Breast epithelium (tissue), 4 donors: ENCODE measurements at regions not wholly inside any gene's neighbourhood (a gene's known extent, or its start where the extent isn't known, plus 50 kb on each side); places are given as distances from the start of the nearest gene placed in this dataset.

Experiments
- DNase-seq, 2 donors: peaks; one replicate each; pipeline ENCODE4 v3.0.0-alpha.2; 2019; ENCODE audit warnings: low spot score in 2 of 2
- H3K27ac ChIP-seq, 2 donors: fragments of 200-600 bp; sonication (generic) in 1 of 2; one replicate each; pipeline ENCODE4 v1.5.1; 2016 to 2019; ENCODE audit warnings: mild to moderate bottlenecking in 1 of 2
- H3K27me3 ChIP-seq, 2 donors: fragments of 200-600 bp; sonication (generic) in 1 of 2; one replicate each; pipeline versions ENCODE4 v1.5.1 to v1.6.0; 2017 to 2019; ENCODE audit warnings: control low read depth in 1 of 2, mild to moderate bottlenecking in 1 of 2
- H3K36me3 ChIP-seq: fragments of 200-600 bp; one replicate; pipeline ENCODE4 v1.5.1; 2019
- H3K4me1 ChIP-seq, 2 donors: fragments of 200-600 bp; sonication (generic); one replicate each; pipeline ENCODE4 v1.5.1; 2016 to 2019; ENCODE audit warnings: control low read depth in 1 of 2
- H3K4me3 ChIP-seq, 3 donors: fragments of 200-600 bp; sonication (generic); 1 replicate in 2 of 3; 2 replicates in 1 of 3; pipeline ENCODE4 v1.5.1; 2016 to 2019; ENCODE audit warnings: mild to moderate bottlenecking in 3 of 3, moderate library complexity in 2 of 3
- H3K9me3 ChIP-seq, 2 donors: fragments of 200-600 bp; sonication (generic) in 1 of 2; one replicate each; pipeline ENCODE4 v1.5.1; 2016 to 2019; ENCODE audit warnings: control low read depth in 1 of 2
- CTCF ChIP-seq, 3 donors: fragments of 450-650 bp; IDR thresholded peaks; one replicate each; pipeline ENCODE4 v1.5.1; 2016 to 2017; ENCODE audit warnings: antibody characterized with exemption in 3 of 3, mild to moderate bottlenecking in 3 of 3, moderate library complexity in 3 of 3
- POLR2A ChIP-seq: fragments of 450-650 bp; IDR thresholded peaks from one replicate; pipeline ENCODE4 v1.6.1; 2016; ENCODE audit warnings: antibody characterized with exemption, mild to moderate bottlenecking, moderate library complexity
- POLR2AphosphoS5 ChIP-seq, 3 donors: sonication (generic); formaldehyde crosslinking; IDR thresholded peaks; one replicate each; pipeline ENCODE4 v1.6.1; 2017; ENCODE audit warnings: antibody characterized with exemption in 3 of 3
- intact Hi-C: fragments of 100-400 bp; cut with DNase I; formaldehyde crosslinking; loops from one replicate; pipeline ENCODE4 v1.15.1; 2023; ENCODE audit warnings: low total_unique reads

DNA sequence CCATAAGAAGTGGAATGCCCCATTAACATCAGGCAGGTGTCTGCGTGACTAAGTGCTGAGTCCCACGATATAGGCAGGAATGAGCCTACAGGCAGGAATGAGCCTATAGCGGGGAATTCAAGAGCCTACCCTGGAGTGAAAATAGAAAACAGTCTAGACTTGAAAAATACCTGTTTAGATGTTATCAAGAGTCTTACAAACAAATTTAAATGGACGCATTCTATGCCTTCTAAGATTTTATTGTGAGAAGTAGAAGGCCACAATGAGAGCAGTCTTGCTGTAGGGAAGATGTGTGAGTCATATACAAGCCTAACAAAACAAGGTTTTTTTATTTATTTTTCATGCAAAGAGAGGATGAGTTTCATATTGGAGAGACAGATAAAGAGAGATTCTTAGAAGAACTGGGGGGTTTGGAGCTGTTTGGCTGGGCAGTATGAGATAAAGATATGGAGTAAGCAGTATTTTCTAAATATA is 200.8 kb upstream of the ZC3H12C start:
- H3K36me3 ChIP-seq, result peaks cover under 1% of the 10 kb centered on the region
- intact Hi-C loops, result no loop called here
- TF ChIP-seq CTCF (IDR thresholded peaks at IDR 0.05) (no peak), POLR2A (no peak), POLR2AphosphoS5 (IDR thresholded peaks at IDR 0.05) (no peak)
- H3K4me1 ChIP-seq, result no peaks in the 10 kb centered on the region
- no peaks in the 10 kb centered on the region for H3K9me3 ChIP-seq
- no peaks in the 10 kb centered on the region for H3K27me3 ChIP-seq
- no peak overlapping the region for H3K4me3 ChIP-seq
- DNase-seq, result no peak
- H3K27ac ChIP-seq, result no peak overlapping the region

DNA sequence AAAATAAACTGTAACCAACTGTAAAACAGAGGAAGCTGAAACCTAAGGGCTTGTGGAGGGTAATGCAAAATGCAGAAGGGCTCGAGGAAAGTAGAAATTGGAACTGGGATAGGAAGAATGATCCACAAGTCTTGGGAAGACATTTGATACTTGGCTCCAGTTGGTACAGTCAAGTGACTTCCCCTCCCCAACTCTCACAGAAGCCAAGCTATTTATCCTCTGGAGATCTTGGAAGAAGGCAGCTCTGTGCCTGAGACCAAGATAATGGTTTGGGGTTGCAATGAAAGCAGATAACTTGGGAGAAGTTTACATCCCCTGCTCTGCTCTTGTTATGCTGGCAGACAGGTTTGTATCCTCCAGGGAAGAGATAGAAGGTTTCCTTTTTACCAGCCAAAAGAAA is 198.9 kb upstream of the ZC3H12C start:
- H3K27me3 ChIP-seq, result no peaks in the 10 kb centered on the region
- peaks cover 7 to 15% of the 10 kb centered on the region in 2 donors for H3K9me3 ChIP-seq
- H3K4me1 ChIP-seq, result no peaks in the 10 kb centered on the region
- no peak overlapping the region for H3K4me3 ChIP-seq
- H3K27ac ChIP-seq, result no peak overlapping the region
- TF ChIP-seq POLR2A, result no peak
- intact Hi-C loops, result no loop called here
- DNase-seq, result no peak
- H3K36me3 ChIP-seq, result peaks cover 4% of the 10 kb centered on the region

GRCh38 chr11:109898592-109898991 is 194.6 kb upstream of the ZC3H12C start:
- Histone ChIP-seq H3K27ac (no peak overlapping the region), H3K9me3 (peaks cover 7 to 31% of the 10 kb centered on the region in 2 donors), H3K4me1 (no peaks in the 10 kb centered on the region), H3K4me3 (no peak overlapping the region), H3K36me3 (peaks cover 4% of the 10 kb centered on the region), H3K27me3 (no peaks in the 10 kb centered on the region)
- TF ChIP-seq POLR2A (no peak), POLR2AphosphoS5 (IDR thresholded peaks at IDR 0.05) (no peak), CTCF (IDR thresholded peaks at IDR 0.05) (no peak)
- no peak for DNase-seq
- intact Hi-C loops, result no loop called here

- no peaks in the 10 kb centered on the region for H3K27me3 ChIP-seq
- no peak overlapping the region for H3K27ac ChIP-seq
- H3K4me3 ChIP-seq, result no peak overlapping the region
- DNase-seq, result no peak
- TF ChIP-seq POLR2A (no peak), POLR2AphosphoS5 (IDR thresholded peaks at IDR 0.05) (no peak), CTCF (IDR thresholded peaks at IDR 0.05) (no peak)
- peaks cover 7 to 29% of the 10 kb centered on the region in 2 donors for H3K9me3 ChIP-seq
- intact Hi-C loops, result no loop called here
- no peaks in the 10 kb centered on the region for H3K4me1 ChIP-seq
- H3K36me3 ChIP-seq, result no peaks in the 10 kb centered on the region
Measured at GRCh38 chr11:109902764-109903433, 190.3 kb upstream of the ZC3H12C start.

- no peak overlapping the region for H3K4me3 ChIP-seq
- no peaks in the 10 kb centered on the region for H3K4me1 ChIP-seq
- no peak overlapping the region for H3K27ac ChIP-seq
- no peaks in the 10 kb centered on the region for H3K27me3 ChIP-seq
- H3K9me3 ChIP-seq, result no peaks in the 10 kb centered on the region
- intact Hi-C loops, result no loop called here
- no peak for DNase-seq
- no peaks in the 10 kb centered on the region for H3K36me3 ChIP-seq
- TF ChIP-seq POLR2A (no peak), POLR2AphosphoS5 (IDR thresholded peaks at IDR 0.05) (no peak), CTCF (IDR thresholded peaks at IDR 0.05) (no peak)
Measured at GRCh38 chr11:109911488-109911887, 181.7 kb upstream of the ZC3H12C start.
